ENCODE measurements at regions not wholly inside any gene's neighbourhood (a gene's known extent, or its start where the extent isn't known, plus 50 kb on each side); places are given as distances from the start of the nearest gene placed in this dataset.

- H4K20me1 ChIP-seq: no peaks in the 10 kb centered on the region; the same call in 1 of the 2 replicates
- TF ChIP-seq Cebpa-rat (IDR thresholded peaks at IDR 0.05): no peak
- H3K27me3 ChIP-seq: peaks cover 79% of the 10 kb centered on the region
- no peaks in the 10 kb centered on the region for H3K36me3 ChIP-seq
- H3K9me3 ChIP-seq: peaks cover 6% of the 10 kb centered on the region; the same call in 1 of the 2 replicates
- no peak overlapping the region for H3K27ac ChIP-seq
- no peaks in the 10 kb centered on the region for H3K4me1 ChIP-seq
- H3K9ac ChIP-seq: no peak overlapping the region
- no peak overlapping the region for H3K4me3 ChIP-seq
- H3K4me2 ChIP-seq: no peak overlapping the region
These were observed 198.9 kb upstream of the GEMIN8 start for GRCh38 chrX:14228611-14229010.

GRCh38 chrX:14220386-14220944 is 190.8 kb upstream of the GEMIN8 start:
- TF ChIP-seq Cebpa-rat (IDR thresholded peaks at IDR 0.05): no peak
- no peak overlapping the region for H3K27ac ChIP-seq
- peaks cover 48% of the 10 kb centered on the region for H3K27me3 ChIP-seq
- H3K4me3 ChIP-seq: no peak overlapping the region
- no peak overlapping the region for H3K9ac ChIP-seq
- no peaks in the 10 kb centered on the region for H3K9me3 ChIP-seq
- no peaks in the 10 kb centered on the region for H3K36me3 ChIP-seq
- no peaks in the 10 kb centered on the region for H3K4me1 ChIP-seq
- no peaks in the 10 kb centered on the region for H4K20me1 ChIP-seq
- no peak overlapping the region for H3K4me2 ChIP-seq

GRCh38 chrX:14209034-14209433 is 179.3 kb upstream of the GEMIN8 start:
- Histone ChIP-seq H3K4me3 (no peak overlapping the region), H3K27ac (no peak overlapping the region), H3K9ac (no peak overlapping the region), H3K36me3 (no peaks in the 10 kb centered on the region), H3K4me1 (no peaks in the 10 kb centered on the region), H4K20me1 (no peaks in the 10 kb centered on the region; the same call in 1 of the 2 replicates), H3K9me3 (no peaks in the 10 kb centered on the region), H3K4me2 (no peak overlapping the region), H3K27me3 (peaks cover 74% of the 10 kb centered on the region)
- no peak for TF ChIP-seq Cebpa-rat (IDR thresholded peaks at IDR 0.05)

GRCh38 chrX:14194711-14195110 is 165.0 kb upstream of the GEMIN8 start:
- Histone ChIP-seq H3K36me3 (no peaks in the 10 kb centered on the region), H3K27me3 (peaks cover 56% of the 10 kb centered on the region), H3K4me3 (no peak overlapping the region), H3K27ac (no peak overlapping the region), H3K9me3 (no peaks in the 10 kb centered on the region), H3K4me2 (no peak overlapping the region), H3K9ac (no peak overlapping the region), H3K4me1 (no peaks in the 10 kb centered on the region), H4K20me1 (no peaks in the 10 kb centered on the region)
- no peak for TF ChIP-seq Cebpa-rat (IDR thresholded peaks at IDR 0.05)

GRCh38 chrX:14193547-14193946 is 163.9 kb upstream of the GEMIN8 start:
- Histone ChIP-seq H3K4me2 (no peak overlapping the region), H3K4me1 (no peaks in the 10 kb centered on the region), H3K27me3 (peaks cover 56% of the 10 kb centered on the region), H3K4me3 (no peak overlapping the region), H4K20me1 (no peaks in the 10 kb centered on the region), H3K36me3 (no peaks in the 10 kb centered on the region), H3K9me3 (no peaks in the 10 kb centered on the region), H3K9ac (no peak overlapping the region), H3K27ac (no peak overlapping the region)
- no peak for TF ChIP-seq Cebpa-rat (IDR thresholded peaks at IDR 0.05)

GRCh38 chrX:14173873-14174272 is 144.2 kb upstream of the GEMIN8 start:
- Histone ChIP-seq H3K27me3 (peaks cover 78% of the 10 kb centered on the region), H3K36me3 (no peaks in the 10 kb centered on the region), H3K9me3 (peaks cover under 1% of the 10 kb centered on the region), H3K4me3 (no peak overlapping the region), H3K4me2 (no peak overlapping the region), H3K27ac (no peak overlapping the region), H3K4me1 (no peaks in the 10 kb centered on the region), H4K20me1 (no peaks in the 10 kb centered on the region; the same call in 1 of the 2 replicates), H3K9ac (no peak overlapping the region)
- no peak for TF ChIP-seq Cebpa-rat (IDR thresholded peaks at IDR 0.05)

GRCh38 chrX:14164828-14165227 is 135.1 kb upstream of the GEMIN8 start:
- H4K20me1 ChIP-seq: no peaks in the 10 kb centered on the region
- H3K36me3 ChIP-seq: no peaks in the 10 kb centered on the region
- H3K9me3 ChIP-seq: peaks cover 10% of the 10 kb centered on the region
- H3K4me2 ChIP-seq: no peak overlapping the region
- H3K4me3 ChIP-seq: no peak overlapping the region
- no peak overlapping the region for H3K27ac ChIP-seq
- peaks cover 66% of the 10 kb centered on the region for H3K27me3 ChIP-seq
- TF ChIP-seq Cebpa-rat (IDR thresholded peaks at IDR 0.05): no peak
- H3K9ac ChIP-seq: no peak overlapping the region
- H3K4me1 ChIP-seq: no peaks in the 10 kb centered on the region

GRCh38 chrX:14125462-14125861 is 95.8 kb upstream of the GEMIN8 start:
- Histone ChIP-seq H3K9me3 (no peaks in the 10 kb centered on the region), H3K9ac (no peak overlapping the region), H3K27ac (no peak overlapping the region), H3K27me3 (peaks cover 95% of the 10 kb centered on the region), H3K4me1 (no peaks in the 10 kb centered on the region), H3K4me3 (no peak overlapping the region), H3K36me3 (no peaks in the 10 kb centered on the region), H3K4me2 (no peak overlapping the region), H4K20me1 (no peaks in the 10 kb centered on the region; the same call in 1 of the 2 replicates)
- no peak for TF ChIP-seq Cebpa-rat (IDR thresholded peaks at IDR 0.05)

- Histone ChIP-seq H3K9me3 (no peaks in the 10 kb centered on the region), H3K4me1 (no peaks in the 10 kb centered on the region), H3K27me3 (peaks cover 95% of the 10 kb centered on the region), H3K4me2 (no peak overlapping the region), H3K4me3 (no peak overlapping the region), H3K27ac (no peak overlapping the region), H4K20me1 (no peaks in the 10 kb centered on the region; the same call in 1 of the 2 replicates), H3K9ac (no peak overlapping the region), H3K36me3 (no peaks in the 10 kb centered on the region)
- no peak for TF ChIP-seq Cebpa-rat (IDR thresholded peaks at IDR 0.05)
These were observed 94.9 kb upstream of the GEMIN8 start for GRCh38 chrX:14124562-14124961.

- H3K27me3 ChIP-seq: peaks cover 91% of the 10 kb centered on the region
- no peak overlapping the region for H3K4me2 ChIP-seq
- H3K9ac ChIP-seq: no peak overlapping the region
- H3K4me3 ChIP-seq: no peak overlapping the region
- H4K20me1 ChIP-seq: peaks cover 6% of the 10 kb centered on the region; the same call in 1 of the 2 replicates
- no peaks in the 10 kb centered on the region for H3K36me3 ChIP-seq
- H3K4me1 ChIP-seq: no peaks in the 10 kb centered on the region
- no peak for TF ChIP-seq Cebpa-rat (IDR thresholded peaks at IDR 0.05)
- H3K9me3 ChIP-seq: no peaks in the 10 kb centered on the region; the same call in 1 of the 2 replicates
- no peak overlapping the region for H3K27ac ChIP-seq
These were observed 66.0 kb upstream of the GEMIN8 start for GRCh38 chrX:14095702-14096101.

- H3K4me2 ChIP-seq: no peak overlapping the region
- H4K20me1 ChIP-seq: no peaks in the 10 kb centered on the region; the same call in 1 of the 2 replicates
- no peaks in the 10 kb centered on the region; the same call in 1 of the 2 replicates for H3K9me3 ChIP-seq
- TF ChIP-seq Cebpa-rat (IDR thresholded peaks at IDR 0.05): no peak
- H3K27me3 ChIP-seq: peaks cover 90% of the 10 kb centered on the region
- no peak overlapping the region for H3K9ac ChIP-seq
- H3K4me1 ChIP-seq: no peaks in the 10 kb centered on the region
- H3K4me3 ChIP-seq: no peak overlapping the region
- no peaks in the 10 kb centered on the region for H3K36me3 ChIP-seq
- no peak overlapping the region for H3K27ac ChIP-seq
These were observed 64.5 kb upstream of the GEMIN8 start for GRCh38 chrX:14094191-14094590.
